Activated naive CD4-positive, alpha-beta T cell treated with Interleukin-2 at 50 U/mL for 16 hours (primary cell): ENCODE measurements at regions not wholly inside any gene's neighbourhood (a gene's known extent, or its start where the extent isn't known, plus 50 kb on each side); places are given as distances from the start of the nearest gene placed in this dataset.
"Not testable (repeated sequence)": the region's sequence is repeated elsewhere in the genome, so short reads cannot be mapped to it uniquely, and the experiment has no call there.

Experiments
- DNase-seq: peaks from one replicate; pipeline ENCODE4 v3.0.0-alpha.2; 2020

DNA sequence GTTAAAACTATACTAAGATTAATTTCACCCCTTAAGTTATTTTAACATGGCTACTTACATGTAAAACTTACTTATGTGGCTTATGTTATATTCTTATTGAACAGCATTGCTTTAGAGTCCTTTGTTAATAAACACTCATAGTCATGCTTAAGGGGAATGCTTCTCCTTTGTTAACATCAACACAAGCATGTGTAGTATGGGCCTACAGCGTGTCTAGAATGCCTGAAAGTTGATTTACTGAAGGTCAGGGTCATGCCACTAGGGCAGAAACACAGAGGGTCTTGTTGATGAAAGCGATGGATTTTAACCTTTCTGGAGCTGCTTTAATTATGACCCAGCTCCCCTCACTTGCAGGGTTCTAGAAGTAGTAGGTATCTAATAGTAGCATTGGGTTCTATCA, 159.8 kb upstream of the DLX2 start:
- DNase-seq, result no peak

DNA sequence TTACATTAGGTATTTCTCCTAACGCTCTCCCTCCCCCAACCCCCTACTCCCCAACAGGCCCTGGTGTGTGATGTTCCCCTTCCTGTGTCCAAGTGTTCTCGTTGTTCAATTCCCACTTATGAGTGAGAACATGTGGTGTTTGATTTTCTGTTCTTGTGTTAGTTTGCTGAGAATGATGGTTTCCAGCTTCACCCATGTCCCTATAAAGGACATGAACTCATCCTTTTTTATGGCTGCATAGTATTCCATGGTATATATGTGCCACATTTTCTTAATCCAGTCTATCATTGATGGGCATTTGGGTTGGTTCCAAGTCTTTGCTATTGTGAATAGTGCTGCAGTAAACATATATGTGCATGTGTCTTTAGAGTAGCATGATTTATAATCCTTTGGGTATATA, 162.1 kb upstream of the DLX2 start:
- not testable (repeated sequence) for DNase-seq

DNA sequence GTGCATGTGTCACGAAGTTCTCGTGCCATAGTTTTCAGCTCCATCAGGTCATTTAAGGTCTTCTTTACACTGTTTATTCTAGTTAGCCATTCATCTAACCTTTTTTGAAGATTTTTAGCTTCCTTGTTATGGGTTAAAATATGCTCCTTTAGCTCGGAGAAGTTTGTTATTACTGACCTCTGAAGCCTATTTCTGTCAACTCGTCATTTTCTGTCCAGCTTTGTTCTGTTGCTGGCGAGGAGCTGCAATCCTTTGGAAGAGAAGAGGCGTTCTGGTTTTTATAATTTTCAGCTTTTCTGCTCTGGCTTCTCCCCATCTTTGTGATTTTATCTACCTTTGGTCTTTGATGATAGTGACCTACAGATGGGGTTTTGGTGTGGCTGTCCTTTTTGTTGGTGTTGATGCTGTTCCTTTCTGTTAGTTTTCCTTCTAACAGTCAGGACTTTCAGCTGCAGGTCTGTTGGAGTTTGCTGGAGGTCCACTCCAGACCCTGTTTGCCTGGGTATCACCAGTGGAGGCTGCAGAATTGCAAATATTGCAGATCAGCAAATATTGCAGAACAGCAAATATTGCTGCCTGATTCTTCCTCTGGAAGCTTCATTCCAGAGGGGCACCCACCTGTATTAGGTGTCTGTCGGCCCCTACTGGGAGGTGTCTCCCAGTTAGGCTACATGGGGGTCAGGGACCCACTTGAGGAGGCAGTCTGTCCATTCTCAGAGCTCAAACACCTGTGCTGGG, 157.7 kb upstream of the ITGA6 start:
- not testable (repeated sequence) for DNase-seq

DNA sequence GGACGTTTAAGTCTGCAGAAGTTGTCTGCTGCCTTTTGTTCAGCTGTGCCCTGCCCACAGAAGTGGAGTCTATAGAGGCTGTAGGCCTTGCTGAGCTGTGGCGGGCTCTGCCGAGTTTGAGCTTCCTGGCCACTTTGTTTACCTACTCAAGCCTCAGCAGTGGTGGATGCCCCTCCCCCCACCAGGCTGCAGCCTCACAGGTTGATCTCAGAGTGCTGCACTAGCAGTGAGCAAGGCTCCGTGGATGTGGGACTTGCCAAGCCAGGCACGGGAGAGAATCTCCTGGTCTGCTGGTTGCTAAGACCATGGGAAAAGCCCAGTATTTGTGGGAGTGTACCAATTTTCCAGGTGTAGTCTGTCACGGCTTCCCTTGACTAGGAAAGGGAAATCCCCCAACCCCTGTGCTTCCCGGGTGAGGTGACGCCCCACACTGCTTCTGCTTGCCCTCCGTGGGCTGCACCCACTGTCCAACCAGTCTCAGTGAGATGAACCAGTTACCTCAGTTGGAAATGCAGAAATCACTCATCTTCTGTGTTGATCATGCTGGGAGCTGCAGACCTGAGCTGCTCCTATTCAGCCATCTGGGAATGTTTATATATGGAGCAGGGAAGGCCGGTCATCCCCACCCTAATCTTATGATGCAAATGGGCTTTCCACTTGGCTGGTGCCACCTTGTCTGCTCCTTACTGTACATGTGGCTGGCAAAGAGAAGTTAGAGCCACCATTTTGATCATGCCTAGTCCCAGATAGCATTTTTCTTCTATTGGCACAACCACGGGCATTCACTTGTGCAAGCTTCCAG, 156.9 kb upstream of the ITGA6 start:
- DNase-seq, result no peak

DNA sequence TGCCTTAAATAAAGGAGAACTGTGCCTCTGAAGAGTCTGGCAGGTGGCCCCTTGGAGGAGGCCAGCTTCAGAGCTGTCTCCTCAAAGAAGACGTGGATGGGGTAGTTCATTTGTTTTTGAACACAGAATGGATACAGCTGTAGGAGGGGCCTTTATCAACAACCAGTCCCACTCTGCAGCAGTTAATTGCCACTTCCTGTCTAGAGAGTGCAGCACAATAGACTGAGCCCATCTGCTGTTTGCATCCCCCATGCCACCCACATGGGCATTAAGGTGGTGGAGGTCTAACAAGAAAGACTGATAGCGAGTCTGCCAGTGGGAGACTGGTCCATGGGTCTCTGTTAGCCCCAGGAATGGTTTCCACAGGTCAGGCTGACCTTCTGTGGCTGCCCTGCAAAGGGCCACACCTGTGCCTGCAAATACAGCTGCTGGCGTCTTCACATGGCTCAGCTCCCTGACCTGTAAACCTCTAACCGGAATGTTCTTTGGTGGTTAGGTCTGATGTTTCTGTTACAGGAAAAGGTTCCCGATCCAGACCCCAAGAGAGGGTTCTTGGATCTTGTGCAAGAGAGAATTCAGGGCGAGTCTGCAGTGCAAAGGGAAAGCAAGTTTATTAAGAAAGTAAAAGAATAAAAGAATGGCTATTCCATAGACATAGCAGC, 153.3 kb upstream of the ITGA6 start:
- DNase-seq, result no peak

DNA sequence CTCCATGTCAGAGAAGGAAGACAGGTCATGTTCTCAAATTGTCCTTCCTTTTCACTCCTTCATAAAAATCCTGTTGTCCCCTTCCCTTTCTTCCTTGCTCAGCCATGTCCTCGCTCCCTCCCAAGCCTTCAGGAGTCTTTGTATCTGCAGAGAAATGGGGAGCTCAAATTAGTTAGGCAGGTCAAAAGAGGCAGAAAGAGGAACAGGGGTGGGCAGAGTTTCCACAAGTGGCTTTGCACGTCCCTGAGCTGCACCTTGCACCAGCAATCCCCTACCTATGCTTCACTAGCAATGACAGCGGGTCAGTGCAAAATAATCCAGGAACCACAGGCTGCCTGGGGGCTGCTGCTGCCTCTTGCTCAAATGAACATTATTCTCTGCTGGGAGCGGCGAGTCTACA, 152.1 kb upstream of the ITGA6 start:
- DNase-seq, result no peak

DNA sequence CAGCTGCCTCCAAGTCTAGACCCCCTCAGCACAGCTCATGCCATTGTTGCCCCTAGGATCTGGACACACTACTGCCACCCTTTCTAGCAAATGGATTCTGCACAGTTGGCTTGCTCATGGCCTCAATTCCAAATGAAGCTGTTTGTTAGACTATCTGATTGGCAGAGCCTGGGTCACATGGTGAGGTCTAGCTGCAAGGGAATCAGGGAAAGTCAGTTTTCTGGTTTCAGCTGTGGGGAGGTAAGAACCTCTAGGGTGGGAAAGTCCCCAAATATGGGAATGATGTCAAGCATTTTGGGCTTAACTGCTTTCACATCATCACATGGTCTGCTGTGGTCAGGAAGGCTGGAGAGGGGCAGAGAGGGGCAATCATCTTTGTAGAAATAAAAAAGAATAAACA, 150.4 kb upstream of the ITGA6 start:
- DNase-seq, result no peak

DNA sequence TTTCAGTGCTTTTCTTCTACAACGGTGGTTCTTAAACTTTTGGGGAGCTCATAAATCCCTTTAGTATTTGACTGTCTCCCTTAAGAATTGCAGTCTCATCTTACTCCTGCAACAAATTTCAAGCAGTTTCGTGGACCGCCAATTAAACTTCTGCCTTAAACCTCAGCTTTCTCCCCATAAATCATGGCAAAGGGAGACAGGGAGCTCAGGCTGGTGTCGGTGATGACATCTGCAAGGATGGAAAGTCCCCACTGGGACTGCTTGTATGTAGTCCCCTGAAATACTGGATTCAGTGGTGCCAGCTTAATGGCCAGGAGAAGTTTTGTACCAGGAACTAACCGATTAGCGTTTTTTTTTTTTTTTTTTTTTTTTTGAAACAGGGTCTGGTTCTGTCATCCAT, 148.7 kb upstream of the ITGA6 start:
- no peak for DNase-seq

DNA sequence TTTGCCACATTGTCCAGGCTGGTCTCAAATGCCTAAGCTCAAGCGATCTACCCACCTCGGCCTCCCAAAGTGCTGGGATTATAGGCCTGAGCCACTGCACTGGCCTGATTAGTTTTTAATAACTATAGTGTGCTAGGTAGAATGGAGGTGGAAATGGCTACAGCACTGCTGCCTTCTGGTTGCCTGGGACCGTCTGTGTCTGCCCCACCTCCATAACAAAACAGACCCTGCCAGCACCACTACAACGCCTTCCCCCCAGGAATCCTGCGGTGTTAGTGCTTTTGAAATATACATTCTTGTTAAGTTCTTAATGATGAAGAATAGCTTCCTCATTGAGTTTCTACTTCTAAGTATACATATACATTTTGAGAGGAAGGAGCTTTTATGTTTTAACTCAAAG, 148.2 kb upstream of the ITGA6 start:
- DNase-seq, result no peak

DNA sequence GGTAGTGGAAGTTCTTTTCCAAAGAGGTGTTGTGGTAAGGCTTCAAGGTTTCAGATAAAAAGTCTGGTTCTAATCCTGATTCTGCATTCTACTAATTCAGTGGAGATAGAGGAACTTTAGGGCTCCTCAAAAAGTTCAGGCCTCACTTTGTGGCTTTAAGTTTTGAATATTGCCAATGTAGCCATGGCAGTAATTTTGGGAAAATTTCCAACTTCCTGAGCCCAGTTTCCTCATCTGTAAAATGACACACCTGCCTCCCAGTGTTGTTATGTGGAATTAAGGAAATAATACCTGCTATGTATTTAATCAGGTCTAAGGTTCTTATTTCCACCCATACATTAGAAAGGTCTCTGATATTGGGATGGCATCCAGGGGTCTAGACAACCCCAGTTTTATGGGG, 147.6 kb upstream of the ITGA6 start:
- DNase-seq, result no peak

DNA sequence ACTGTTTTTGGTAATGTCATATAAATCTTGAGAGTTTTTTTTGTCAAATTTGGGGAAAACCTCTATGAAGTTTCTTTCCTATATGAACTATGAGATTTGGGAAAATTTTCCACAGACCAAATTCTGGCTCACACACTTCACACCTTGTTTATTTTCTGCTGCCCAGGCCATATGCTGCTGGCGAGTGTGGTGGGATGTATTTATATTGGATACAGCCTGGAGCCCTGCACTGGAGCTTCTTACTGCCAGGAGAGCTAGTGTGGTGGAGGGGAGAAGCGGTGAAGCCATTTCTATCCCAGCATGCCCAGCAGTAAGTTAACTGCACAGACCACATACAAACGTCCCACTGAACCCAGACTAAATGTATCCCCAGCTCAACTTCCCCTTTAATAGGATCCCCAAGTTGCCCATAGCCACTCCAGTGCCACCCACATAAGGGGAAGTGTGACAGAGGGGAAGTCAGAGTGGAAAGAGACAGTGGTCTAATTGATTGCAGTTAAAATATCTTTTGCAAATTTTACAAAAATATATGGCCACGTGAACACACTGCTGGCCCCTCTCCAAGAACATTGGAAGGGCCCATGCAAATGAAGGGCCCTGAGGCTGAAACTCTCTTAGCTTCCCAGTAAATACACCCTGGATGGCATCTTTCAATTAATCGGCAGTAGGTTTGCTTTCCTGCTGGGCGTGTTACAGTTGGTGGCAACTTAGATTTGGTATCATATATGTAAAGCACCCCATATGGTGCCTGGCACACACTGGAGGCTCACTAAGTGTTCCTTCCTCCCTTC, 146.6 kb upstream of the ITGA6 start:
- DNase-seq, result no peak

DNA sequence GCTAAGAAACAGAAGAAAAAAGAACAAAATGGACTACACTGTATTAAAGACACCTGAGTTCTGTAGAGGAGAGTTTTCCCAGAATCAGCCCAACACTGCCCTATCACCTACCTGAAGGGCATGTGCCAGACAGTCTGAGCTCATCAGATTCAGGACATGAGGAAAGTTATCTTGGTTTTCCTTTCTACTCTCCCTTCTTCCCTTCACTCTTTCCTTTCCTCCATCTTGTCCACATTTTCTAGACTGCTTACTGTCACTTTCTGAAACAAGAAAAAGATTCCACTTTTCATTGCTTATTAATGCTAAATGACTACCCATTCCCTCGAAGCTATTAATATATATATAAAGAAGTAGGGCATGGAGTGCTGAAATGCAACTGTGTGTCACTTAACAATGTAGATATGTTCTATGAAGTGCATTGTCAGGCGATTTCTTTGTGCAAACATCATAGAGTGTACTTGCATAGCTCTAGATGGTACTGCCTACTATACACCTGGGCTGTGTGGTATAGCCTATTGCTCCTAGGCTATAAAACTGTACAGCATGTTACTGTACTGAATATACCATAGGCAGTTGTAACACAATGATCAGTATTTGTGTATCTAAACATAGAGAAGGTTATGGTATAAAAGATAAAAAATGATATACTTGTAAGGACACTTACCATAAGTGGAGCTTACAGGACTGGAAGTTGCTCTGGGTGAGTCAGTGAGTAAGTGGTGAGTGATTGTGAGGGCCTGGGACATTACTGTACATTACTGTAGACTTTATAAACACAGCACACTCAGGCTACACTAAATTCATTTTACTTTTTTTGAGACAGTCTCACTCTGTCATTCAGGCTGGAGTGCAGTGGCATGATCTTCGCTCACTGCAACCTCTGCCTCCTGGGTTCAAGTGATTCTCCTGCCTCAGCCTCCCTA, 145.5 kb upstream of the ITGA6 start:
- DNase-seq, result no peak

DNA sequence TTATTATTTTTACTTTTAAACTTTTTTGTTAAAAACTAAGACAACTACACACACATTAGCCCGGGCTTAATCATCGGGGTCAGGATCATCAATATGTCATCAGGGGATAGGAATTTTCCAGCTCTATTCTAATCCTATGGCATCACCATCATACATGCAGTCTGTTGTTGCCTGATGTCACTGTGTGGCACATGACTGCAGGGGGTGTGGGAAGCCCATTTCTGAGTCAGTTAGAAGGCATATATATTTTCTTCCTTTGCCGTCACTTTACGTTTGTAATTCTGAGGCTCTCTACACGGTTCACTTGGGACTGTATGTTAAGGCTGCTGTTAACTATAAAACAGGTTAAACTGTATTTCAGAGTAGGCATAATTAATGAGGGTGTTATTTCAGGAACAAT, 144.4 kb upstream of the ITGA6 start:
- DNase-seq, result no peak

DNA sequence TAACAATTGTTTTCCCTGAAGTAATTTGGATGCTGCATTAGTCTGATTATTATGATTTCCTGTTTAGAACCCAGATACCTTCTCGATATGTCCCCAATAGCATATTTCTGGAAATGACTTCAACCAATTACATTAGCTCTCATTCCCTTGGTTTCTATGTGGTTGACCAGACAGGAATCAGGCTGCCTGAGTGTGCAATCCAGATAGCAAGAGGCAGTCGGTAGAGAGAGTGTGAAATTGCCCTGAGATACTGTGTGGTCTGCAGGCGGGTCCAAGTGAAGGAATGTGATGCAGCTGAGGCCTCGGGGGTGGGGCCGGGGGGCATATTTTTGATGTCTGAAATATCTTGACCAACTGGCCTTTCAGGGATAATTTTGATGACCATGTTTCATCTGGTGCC, 143.9 kb upstream of the ITGA6 start:
- no peak for DNase-seq

DNA sequence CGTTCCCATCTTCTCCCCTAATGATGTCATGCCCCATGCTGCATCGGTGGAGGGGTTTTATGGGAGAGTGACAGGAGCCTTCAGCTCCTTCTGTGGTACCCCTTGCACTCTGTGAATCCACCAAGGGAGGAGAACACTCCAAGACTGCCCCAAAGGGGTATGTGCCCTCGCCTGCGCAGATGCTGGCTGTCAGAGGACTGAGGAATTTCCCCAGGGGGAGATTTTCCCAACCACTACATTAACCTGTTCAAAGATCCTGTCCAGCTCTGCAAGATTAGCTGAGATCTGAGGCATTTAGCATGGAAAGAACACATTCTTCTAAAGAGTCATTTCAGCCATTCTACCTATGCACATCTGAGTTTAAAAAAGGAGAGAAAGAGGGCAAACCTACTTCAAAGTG, 143.2 kb upstream of the ITGA6 start:
- DNase-seq, result no peak

DNA sequence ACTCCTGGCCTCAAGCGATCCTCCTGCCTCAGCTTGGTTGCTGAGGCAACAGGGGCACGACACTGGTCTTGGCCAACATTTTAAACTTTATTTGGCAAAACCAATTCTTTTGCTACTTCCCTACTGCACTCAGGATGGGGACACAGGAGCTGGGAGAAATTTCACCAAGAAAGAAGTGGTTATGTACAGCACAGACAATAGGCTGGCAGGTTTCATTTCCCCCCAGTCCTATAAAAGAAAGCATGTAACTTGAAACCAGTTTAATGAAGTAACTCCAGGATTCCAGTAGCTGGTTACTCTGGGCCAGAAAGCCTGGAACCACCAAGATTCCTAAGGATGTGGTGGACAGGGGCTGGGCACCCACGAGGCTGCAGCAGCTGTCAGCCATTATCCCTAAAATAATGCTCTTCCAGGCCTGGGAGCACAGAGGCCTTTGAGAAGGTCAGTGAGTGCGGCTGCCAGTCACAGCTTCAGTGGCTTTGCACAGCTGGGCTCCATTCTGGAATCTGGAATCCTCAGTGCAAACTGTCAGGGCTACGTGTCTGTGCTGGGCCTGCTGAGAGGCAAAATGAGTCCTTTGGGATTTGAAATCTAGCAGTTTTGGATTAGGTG, 142.3 kb upstream of the ITGA6 start:
- no peak for DNase-seq

DNA sequence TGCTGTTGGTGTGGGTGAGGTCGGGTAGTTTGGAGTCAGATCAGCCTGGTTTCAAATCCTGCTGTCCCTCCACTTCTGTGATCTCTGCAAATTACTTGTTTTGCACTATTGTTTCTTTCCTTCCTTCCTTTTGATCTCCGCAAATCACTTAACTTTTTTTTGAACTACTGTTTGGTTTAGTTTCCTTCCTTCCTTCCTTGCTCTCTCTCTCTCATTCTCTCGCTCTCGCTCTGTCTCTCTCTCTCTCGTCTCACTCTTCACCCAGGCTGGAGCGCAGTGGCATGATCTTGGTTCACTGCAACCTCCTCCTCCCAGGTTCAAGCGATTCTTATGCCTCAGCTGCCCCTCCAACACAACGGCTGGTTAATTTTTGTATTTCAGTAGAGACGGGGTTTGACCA, 141.6 kb upstream of the ITGA6 start:
- DNase-seq, result no peak

DNA sequence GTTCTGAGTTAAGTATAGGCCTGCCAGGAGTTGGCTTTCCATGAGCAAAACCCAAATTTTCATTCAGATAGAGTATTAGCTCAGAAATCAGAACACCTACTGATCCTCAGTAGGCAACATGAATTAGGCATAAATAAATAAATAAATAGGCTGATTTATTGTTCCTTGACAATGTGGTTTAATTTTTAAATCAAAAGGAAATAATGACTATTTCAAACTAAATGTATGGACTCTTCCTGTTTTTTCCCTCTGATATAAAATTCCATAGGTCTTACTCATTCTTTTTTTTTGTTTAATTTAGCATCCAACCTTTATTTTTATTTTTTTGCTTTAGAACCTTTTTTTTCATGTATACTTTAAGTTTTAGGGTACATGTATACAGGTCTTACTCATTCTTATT, 140.2 kb upstream of the ITGA6 start:
- no peak for DNase-seq

DNA sequence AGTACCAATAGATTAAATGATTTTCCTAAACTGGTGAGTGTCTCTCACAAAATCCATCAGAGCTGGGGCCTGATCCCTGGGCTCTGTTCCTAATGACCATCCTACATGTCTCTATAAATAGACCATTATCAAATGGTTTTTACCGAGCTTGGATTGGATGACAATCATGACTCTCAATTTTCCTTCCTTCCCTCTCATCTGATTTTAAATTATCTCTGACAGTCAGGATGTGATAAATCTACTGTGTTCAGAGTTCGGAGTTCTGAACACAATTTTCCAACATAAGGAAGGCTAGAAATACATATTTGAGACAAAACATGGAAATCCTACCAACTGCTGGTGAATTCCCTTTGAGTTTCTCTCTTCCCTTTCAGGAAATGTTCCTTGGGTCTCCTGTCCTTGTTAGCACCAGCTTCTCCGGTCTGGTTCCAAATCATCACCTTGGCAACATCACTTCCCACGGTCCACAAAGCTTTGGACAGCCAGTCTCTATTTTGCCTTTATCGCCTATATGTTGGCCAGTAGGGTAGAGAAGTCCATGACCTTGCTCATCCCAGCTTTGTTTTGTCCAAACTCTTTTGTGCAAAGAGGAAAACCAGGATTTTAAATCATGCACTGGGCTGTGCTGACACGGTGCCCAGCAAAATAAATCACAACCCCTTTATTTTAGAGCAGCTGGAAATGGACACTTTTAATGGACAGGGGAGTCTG, 139.6 kb upstream of the ITGA6 start:
- DNase-seq, result no peak

DNA sequence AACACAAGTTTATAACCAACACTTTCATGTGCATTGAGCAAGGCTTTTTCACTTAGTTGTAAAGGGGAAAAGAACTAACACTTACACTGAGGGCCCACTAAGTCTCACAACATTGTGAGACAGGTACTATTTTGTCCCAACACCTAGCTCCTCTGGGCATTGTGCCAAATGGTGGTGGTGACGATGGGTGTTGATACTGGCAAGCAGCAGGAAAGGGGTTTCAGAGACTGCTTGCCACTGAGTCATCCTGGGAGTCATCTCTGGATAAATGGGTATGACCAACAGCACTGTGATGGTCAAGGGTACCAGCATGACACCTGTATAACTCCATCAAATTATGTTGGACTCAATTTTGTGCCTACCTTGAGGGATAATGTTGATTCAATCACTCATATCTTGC, 138.8 kb upstream of the ITGA6 start:
- DNase-seq, result peak; percentile 14

DNA sequence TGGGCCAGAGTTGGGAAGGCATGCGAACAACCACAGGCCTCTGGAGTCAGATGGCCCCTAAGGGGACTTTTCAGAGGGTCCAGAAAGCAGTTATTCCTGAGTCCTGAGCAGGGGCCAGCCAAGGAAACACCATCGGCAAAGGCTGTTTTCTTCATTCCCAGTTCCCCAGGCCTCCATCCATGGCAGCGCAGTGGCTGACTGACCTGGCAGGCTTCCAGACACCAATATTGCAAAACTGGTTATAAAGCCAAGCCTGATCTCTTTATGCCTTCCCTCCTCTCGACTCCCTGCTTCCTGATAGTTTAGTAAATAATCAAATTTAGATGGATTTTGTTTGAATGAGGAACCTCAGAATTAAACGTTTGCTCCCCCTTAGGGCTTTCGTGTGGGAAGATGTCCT, 133.4 kb upstream of the ITGA6 start:
- no peak for DNase-seq
